ENCODE measurements at regions not wholly inside any gene's neighbourhood (a gene's known extent, or its start where the extent isn't known, plus 50 kb on each side); places are given as distances from the start of the nearest gene placed in this dataset.
"Not testable (repeated sequence)": the region's sequence is repeated elsewhere in the genome, so short reads cannot be mapped to it uniquely, and the experiment has no call there.

GRCh38 chr11:87603887-87604286 is 566.2 kb downstream of the TMEM135 start:
- Histone ChIP-seq H3K36me3 (no peaks in the 10 kb centered on the region), H3K4me1 (no peaks in the 10 kb centered on the region), H3K27me3 (no peaks in the 10 kb centered on the region), H3K27ac (no peak overlapping the region; a peak in 1 of 22 replicates), H3K4me2 (no peak overlapping the region; a peak in 1 of 22 replicates), H4K20me1 (no peaks in the 10 kb centered on the region), H3K4me3 (no peak overlapping the region), H3K9me3 (replicated peaks in 1 of 11) (no peaks in the 10 kb centered on the region), H3K9ac (no peak overlapping the region)
- TF ChIP-seq Cebpa-rat (IDR thresholded peaks at IDR 0.05), result no peak

GRCh38 chr11:87602776-87603175 is 565.0 kb downstream of the TMEM135 start:
- Histone ChIP-seq H4K20me1 (no peaks in the 10 kb centered on the region), H3K27me3 (no peaks in the 10 kb centered on the region), H3K9ac (no peak overlapping the region), H3K4me2 (no peak overlapping the region), H3K36me3 (no peaks in the 10 kb centered on the region), H3K4me1 (no peaks in the 10 kb centered on the region), H3K27ac (no peak overlapping the region), H3K4me3 (no peak overlapping the region), H3K9me3 (replicated peaks in 1 of 11) (no peaks in the 10 kb centered on the region)
- TF ChIP-seq Cebpa-rat (IDR thresholded peaks at IDR 0.05), result no peak

GRCh38 chr11:87600938-87601337 is 563.2 kb downstream of the TMEM135 start:
- no peaks in the 10 kb centered on the region for H3K9me3 ChIP-seq (replicated peaks in 1 of 11)
- no peaks in the 10 kb centered on the region for H3K4me1 ChIP-seq
- no peak for TF ChIP-seq Cebpa-rat (IDR thresholded peaks at IDR 0.05)
- no peak overlapping the region for H3K9ac ChIP-seq
- H3K36me3 ChIP-seq, result no peaks in the 10 kb centered on the region
- no peak overlapping the region for H3K27ac ChIP-seq
- H3K4me2 ChIP-seq, result no peak overlapping the region
- no peak overlapping the region for H3K4me3 ChIP-seq
- no peaks in the 10 kb centered on the region for H3K27me3 ChIP-seq
- H4K20me1 ChIP-seq, result no peaks in the 10 kb centered on the region

- H3K4me2 ChIP-seq, result no peak overlapping the region
- TF ChIP-seq Cebpa-rat (IDR thresholded peaks at IDR 0.05), result no peak
- peaks cover 0 to 10% (median 0%) of the 10 kb centered on the region in 11 experiments; a peak in 4 of 22 replicates for H3K9me3 ChIP-seq (replicated peaks in 1 of 11)
- H4K20me1 ChIP-seq, result no peaks in the 10 kb centered on the region
- H3K27me3 ChIP-seq, result no peaks in the 10 kb centered on the region
- H3K27ac ChIP-seq, result no peak overlapping the region
- no peaks in the 10 kb centered on the region for H3K36me3 ChIP-seq
- no peak overlapping the region for H3K9ac ChIP-seq
- H3K4me3 ChIP-seq, result no peak overlapping the region
- H3K4me1 ChIP-seq, result no peaks in the 10 kb centered on the region
Observed at GRCh38 chr11:87597725-87598124, 560.0 kb downstream of the TMEM135 start.

GRCh38 chr11:87596176-87596575 is 558.4 kb downstream of the TMEM135 start:
- no peaks in the 10 kb centered on the region for H3K36me3 ChIP-seq
- TF ChIP-seq Cebpa-rat (IDR thresholded peaks at IDR 0.05), result no peak

GRCh38 chr11:87589082-87589481 is 551.3 kb downstream of the TMEM135 start:
- H3K9ac ChIP-seq, result no peak overlapping the region
- H3K4me1 ChIP-seq, result no peaks in the 10 kb centered on the region
- H3K4me3 ChIP-seq, result no peak overlapping the region
- no peak overlapping the region for H3K4me2 ChIP-seq
- H3K27me3 ChIP-seq, result no peaks in the 10 kb centered on the region
- H4K20me1 ChIP-seq, result no peaks in the 10 kb centered on the region
- H3K27ac ChIP-seq, result no peak overlapping the region
- no peak for TF ChIP-seq Cebpa-rat (IDR thresholded peaks at IDR 0.05)
- peaks cover 13 to 34% (median 19%) of the 10 kb centered on the region in 11 experiments; a peak in 16 of 22 replicates for H3K9me3 ChIP-seq (replicated peaks in 1 of 11)
- H3K36me3 ChIP-seq, result no peaks in the 10 kb centered on the region

More at GRCh38 chr11:87596176-87596575, 558.4 kb downstream of the TMEM135 start:
- no peaks in the 10 kb centered on the region for H3K27me3 ChIP-seq
- no peak overlapping the region for H3K4me3 ChIP-seq
- H3K9me3 ChIP-seq (replicated peaks in 1 of 11), result peaks cover 0 to 10% (median 3%) of the 10 kb centered on the region in 11 experiments; a peak in 5 of 22 replicates
- no peak overlapping the region for H3K4me2 ChIP-seq
- no peaks in the 10 kb centered on the region for H4K20me1 ChIP-seq
- no peak overlapping the region for H3K27ac ChIP-seq
- H3K4me1 ChIP-seq, result no peaks in the 10 kb centered on the region
- no peak overlapping the region for H3K9ac ChIP-seq

- H3K4me2 ChIP-seq, H3K36me3 ChIP-seq, H3K27ac ChIP-seq, H3K4me3 ChIP-seq, H3K27me3 ChIP-seq, H3K9ac ChIP-seq, H3K4me1 ChIP-seq, H4K20me1 ChIP-seq: not testable (repeated sequence)
- H3K9me3 ChIP-seq (replicated peaks in 1 of 11), result peaks cover 8 to 24% (median 14%) of the 10 kb centered on the region in 11 experiments; a peak in 14 of 22 replicates
Observed at GRCh38 chr11:87585613-87586012, 547.9 kb downstream of the TMEM135 start.

GRCh38 chr11:87583931-87584330 is 546.2 kb downstream of the TMEM135 start:
- Histone ChIP-seq H3K4me1 (no peaks in the 10 kb centered on the region), H3K4me2 (no peak overlapping the region), H3K4me3 (no peak overlapping the region), H3K9me3 (replicated peaks in 1 of 11) (peaks cover 4 to 24% (median 14%) of the 10 kb centered on the region in 11 experiments; a peak in 14 of 22 replicates), H3K36me3 (no peaks in the 10 kb centered on the region), H4K20me1 (no peaks in the 10 kb centered on the region), H3K27me3 (no peaks in the 10 kb centered on the region), H3K9ac (no peak overlapping the region), H3K27ac (no peak overlapping the region)
- TF ChIP-seq Cebpa-rat (IDR thresholded peaks at IDR 0.05), result no peak

GRCh38 chr11:87575088-87575487 is 537.4 kb downstream of the TMEM135 start:
- H3K4me3 ChIP-seq, result no peak overlapping the region
- no peak for TF ChIP-seq Cebpa-rat (IDR thresholded peaks at IDR 0.05)
- no peak overlapping the region for H3K9ac ChIP-seq
- no peaks in the 10 kb centered on the region for H4K20me1 ChIP-seq
- H3K4me2 ChIP-seq, result no peak overlapping the region
- H3K36me3 ChIP-seq, result no peaks in the 10 kb centered on the region
- no peaks in the 10 kb centered on the region for H3K27me3 ChIP-seq
- no peaks in the 10 kb centered on the region for H3K9me3 ChIP-seq (replicated peaks in 1 of 11)
- no peak overlapping the region for H3K27ac ChIP-seq
- no peaks in the 10 kb centered on the region for H3K4me1 ChIP-seq

- H4K20me1 ChIP-seq, result no peaks in the 10 kb centered on the region
- no peaks in the 10 kb centered on the region for H3K9me3 ChIP-seq (replicated peaks in 1 of 11)
- no peak overlapping the region for H3K9ac ChIP-seq
- H3K36me3 ChIP-seq, result no peaks in the 10 kb centered on the region
- H3K4me1 ChIP-seq, result no peaks in the 10 kb centered on the region
- H3K4me3 ChIP-seq, result no peak overlapping the region
- H3K27ac ChIP-seq, result no peak overlapping the region
- no peak for TF ChIP-seq Cebpa-rat (IDR thresholded peaks at IDR 0.05)
- H3K4me2 ChIP-seq, result no peak overlapping the region
- no peaks in the 10 kb centered on the region for H3K27me3 ChIP-seq
Observed at GRCh38 chr11:87574193-87574592, 536.5 kb downstream of the TMEM135 start.
